Brain microvascular endothelial cell (primary cell): ENCODE measurements at regions not wholly inside any gene's neighbourhood (a gene's known extent, or its start where the extent isn't known, plus 50 kb on each side); places are given as distances from the start of the nearest gene placed in this dataset.

Experiments used
- DNase-seq: peaks from one replicate; pipeline ENCODE4 v3.0.0-alpha.2; 2020
- H3K27ac ChIP-seq: fragments of 250-450 bp; sonication (Bioruptor Pico); 2 replicates; pipeline ENCODE4 v1.5.1; 2020; ENCODE audit warnings: mild to moderate bottlenecking, moderate library complexity
- H3K27me3 ChIP-seq: fragments of 250-450 bp; sonication (Bioruptor Pico); replicated peaks from 2 replicates; pipeline ENCODE4 v1.5.1; 2020; ENCODE audit warnings: mild to moderate bottlenecking
- H3K36me3 ChIP-seq: fragments of 250-450 bp; sonication (Bioruptor Pico); replicated peaks from 2 replicates; pipeline ENCODE4 v1.5.1; 2020; ENCODE audit warnings: mild to moderate bottlenecking
- H3K4me3 ChIP-seq: 2 replicates; pipeline ENCODE4 v1.5.1; 2011; ENCODE audit warnings: low read depth, mild to moderate bottlenecking, control low read depth, low read length, moderate library complexity
- in situ Hi-C: cut with HindIII; loops from 2 replicates; pipeline ENCODE4 v1.10.0; 2017; ENCODE audit warnings: low sequenced_read_pairs, low pct_ligation_motif_present
- TF ChIP-seq, protein P1 (sequence below): IDR thresholded peaks from 2 replicates; pipeline ENCODE4 v1.5.1; 2011; ENCODE audit warnings: low read depth, mild to moderate bottlenecking, moderate library complexity, low read length, control low read depth, inconsistent platforms; ENCODE audit errors: missing control alignments

DNA sequence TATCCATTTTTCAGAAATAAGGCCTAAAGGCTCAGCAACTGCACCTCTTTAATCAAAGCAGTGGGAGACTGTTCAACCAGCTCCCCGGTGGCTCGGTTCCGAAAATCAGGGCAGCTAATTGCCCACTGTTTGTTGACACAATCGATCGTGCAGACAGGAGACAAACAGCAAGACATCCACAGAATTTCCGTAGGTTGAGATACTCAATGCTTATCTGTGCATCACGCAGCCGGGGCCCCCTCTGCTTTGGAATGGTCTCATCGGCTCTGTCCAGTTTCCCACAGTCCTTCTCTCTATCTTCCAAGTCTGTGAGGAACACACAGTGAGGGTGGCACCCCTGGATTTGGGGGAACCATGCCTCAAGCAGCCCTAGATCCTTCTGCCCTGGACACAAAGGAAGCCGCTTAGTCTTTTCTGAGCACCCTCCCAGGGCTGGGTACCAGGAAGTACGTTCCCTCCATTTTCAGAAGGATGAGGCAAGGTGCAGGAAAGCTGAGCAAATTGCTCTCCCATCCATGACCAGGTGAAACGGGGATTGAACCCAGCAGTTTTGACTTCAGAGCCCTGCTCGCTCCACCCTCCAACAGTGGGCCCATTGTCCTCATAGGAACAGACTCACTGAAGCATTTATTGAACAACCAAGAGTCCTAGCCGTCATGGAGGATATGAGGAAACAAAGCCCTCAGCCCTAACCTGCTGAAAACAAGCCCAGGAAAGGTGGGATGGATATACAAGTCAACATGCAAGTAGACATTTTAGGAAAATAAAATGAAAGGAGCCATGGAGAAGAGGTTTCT lies 70.7 kb downstream of the C16orf95 start:
- in situ Hi-C loops: no loop called here
- Histone ChIP-seq H3K27ac (no peak overlapping the region), H3K36me3 (no peaks in the 10 kb centered on the region), H3K27me3 (no peaks in the 10 kb centered on the region), H3K4me3 (no peak overlapping the region)
- DNase-seq: no peak
- TF ChIP-seq, protein P1, sequence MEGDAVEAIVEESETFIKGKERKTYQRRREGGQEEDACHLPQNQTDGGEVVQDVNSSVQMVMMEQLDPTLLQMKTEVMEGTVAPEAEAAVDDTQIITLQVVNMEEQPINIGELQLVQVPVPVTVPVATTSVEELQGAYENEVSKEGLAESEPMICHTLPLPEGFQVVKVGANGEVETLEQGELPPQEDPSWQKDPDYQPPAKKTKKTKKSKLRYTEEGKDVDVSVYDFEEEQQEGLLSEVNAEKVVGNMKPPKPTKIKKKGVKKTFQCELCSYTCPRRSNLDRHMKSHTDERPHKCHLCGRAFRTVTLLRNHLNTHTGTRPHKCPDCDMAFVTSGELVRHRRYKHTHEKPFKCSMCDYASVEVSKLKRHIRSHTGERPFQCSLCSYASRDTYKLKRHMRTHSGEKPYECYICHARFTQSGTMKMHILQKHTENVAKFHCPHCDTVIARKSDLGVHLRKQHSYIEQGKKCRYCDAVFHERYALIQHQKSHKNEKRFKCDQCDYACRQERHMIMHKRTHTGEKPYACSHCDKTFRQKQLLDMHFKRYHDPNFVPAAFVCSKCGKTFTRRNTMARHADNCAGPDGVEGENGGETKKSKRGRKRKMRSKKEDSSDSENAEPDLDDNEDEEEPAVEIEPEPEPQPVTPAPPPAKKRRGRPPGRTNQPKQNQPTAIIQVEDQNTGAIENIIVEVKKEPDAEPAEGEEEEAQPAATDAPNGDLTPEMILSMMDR: no peak

DNA sequence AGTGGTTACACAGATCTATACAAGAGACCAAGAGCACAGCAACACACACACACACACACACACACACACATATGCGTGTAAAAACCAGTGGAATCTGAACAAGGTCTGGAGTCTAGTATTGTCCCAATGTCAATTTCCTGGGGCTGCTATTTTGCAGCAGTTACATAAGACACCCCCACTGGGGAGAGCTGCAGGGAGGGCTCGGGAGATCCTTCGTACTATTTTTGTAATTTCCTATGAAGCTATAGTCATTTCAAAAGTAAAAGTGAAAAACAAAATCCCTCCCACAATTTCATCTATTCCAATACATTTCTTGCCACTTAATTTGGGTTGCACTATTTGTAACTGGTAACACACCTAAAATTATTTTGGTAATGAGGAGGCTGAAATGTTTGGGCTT lies 68.5 kb downstream of the C16orf95 start:
- Histone ChIP-seq H3K36me3 (no peaks in the 10 kb centered on the region), H3K27me3 (no peaks in the 10 kb centered on the region), H3K4me3 (no peak overlapping the region), H3K27ac (no peak overlapping the region)
- TF ChIP-seq, protein P1: no peak
- DNase-seq: no peak
- in situ Hi-C loops: no loop called here

DNA sequence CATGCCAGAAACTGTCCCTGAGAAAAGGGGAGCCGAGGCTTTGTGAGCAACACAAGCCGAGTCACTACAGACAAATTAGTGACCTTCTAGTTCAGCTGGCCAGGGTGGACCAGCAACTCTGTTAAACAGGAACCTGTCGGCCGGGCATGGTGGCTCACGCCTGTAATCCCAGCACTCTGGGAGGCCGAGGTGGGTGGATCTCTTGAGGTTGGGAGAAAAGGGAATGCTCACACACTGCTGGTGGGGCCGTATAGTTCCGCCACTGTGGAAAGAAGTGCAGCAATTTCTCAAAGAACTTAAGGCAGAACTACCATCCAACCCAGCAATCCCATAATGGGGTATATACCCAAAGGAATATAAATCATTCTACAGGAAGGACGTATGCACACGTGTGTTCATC lies 67.8 kb downstream of the C16orf95 start:
- in situ Hi-C loops: no loop called here
- Histone ChIP-seq H3K27ac (no peak overlapping the region), H3K27me3 (no peaks in the 10 kb centered on the region), H3K36me3 (no peaks in the 10 kb centered on the region), H3K4me3 (no peak overlapping the region)
- DNase-seq: no peak
- TF ChIP-seq, protein P1: no peak

DNA sequence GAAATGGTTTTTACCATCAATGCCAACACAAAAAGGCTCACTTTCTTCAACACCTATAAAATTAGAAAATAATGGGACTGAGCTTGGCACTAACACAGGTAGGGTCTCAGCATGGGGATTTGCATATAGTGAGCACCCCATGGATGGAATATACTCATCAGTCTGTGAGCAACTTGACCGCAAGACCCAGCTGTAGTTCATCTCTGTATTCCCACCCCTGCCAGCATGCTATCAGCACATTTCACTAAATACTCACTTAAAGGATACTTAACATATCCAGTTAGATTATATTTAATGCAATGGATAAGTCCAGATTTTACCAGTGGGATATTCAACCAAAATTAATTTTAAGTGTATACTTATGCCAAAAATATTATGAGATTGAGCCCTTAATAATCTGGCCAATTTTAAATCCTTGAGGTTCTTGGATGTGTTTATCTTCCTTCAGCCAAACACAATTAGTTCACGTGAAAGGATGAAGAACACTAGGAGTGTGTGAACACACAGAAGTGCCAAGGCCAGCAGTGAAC lies 66.7 kb downstream of the C16orf95 start:
- in situ Hi-C loops: no loop called here
- no peak overlapping the region for H3K27ac ChIP-seq
- H3K27me3 ChIP-seq: no peaks in the 10 kb centered on the region
- no peaks in the 10 kb centered on the region for H3K36me3 ChIP-seq
- TF ChIP-seq, protein P1: no peak
- no peak overlapping the region for H3K4me3 ChIP-seq
- DNase-seq: no peak

DNA sequence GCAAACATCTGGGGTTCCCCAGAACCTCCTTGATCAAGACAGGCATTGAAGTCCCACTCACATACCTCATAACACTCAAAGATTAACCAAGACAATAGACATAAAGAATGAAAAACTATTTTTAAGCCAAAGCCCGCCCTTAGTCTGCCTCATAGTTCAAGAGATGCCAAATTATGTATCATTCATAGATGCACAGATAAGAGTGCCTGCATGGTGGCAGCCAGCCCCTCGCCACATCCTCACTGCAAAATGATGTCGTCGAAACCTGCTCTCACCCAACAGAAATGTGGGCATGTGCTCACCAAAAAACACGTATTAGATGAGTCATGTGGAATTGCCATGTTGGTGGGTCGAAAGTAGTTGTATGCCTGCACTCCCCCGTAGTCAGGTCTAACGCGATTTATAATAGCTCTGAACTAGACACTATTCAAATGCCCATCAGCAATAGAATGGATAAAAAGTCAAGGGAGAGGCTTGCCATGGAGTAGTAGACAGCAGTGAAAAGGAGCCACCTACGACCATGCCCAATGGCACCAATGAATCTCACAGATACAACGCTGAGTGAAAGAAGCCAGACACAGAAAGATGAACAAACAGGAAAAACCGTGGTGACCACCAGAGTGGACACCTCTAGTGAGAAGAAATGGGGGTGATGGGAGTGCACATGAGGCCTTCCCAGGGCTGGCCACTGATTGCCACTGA lies 64.8 kb downstream of the C16orf95 start:
- H3K36me3 ChIP-seq: no peaks in the 10 kb centered on the region
- H3K27me3 ChIP-seq: no peaks in the 10 kb centered on the region
- no peak overlapping the region for H3K27ac ChIP-seq
- DNase-seq: no peak
- H3K4me3 ChIP-seq: no peak overlapping the region
- TF ChIP-seq, protein P1: no peak
- in situ Hi-C loops: no loop called here
